Type B pancreatic cell (in vitro differentiated cells): ENCODE measurements at regions not wholly inside any gene's neighbourhood (a gene's known extent, or its start where the extent isn't known, plus 50 kb on each side); places are given as distances from the start of the nearest gene placed in this dataset.

Source experiments
- DNase-seq: peaks from one replicate; pipeline ENCODE4 v3.0.0; 2021; ENCODE audit warnings: mixed read lengths; ENCODE audit not compliant: unreplicated experiment; ENCODE audit errors: extremely low spot score
- H3K27ac Mint-ChIP-seq: 2 replicates; pipeline ENCODE4 v1.8.0; 2021; ENCODE audit warnings: mild to moderate bottlenecking, mixed read lengths
- H3K27me3 Mint-ChIP-seq: 2 replicates; pipeline ENCODE4 v1.8.0; 2021; ENCODE audit warnings: mixed read lengths
- H3K36me3 Mint-ChIP-seq: 2 replicates; pipeline ENCODE4 v1.8.0; 2021; ENCODE audit warnings: mixed read lengths
- H3K4me1 Mint-ChIP-seq: one replicate; pipeline ENCODE4 v1.8.0; 2021; ENCODE audit warnings: mixed read lengths; ENCODE audit not compliant: unreplicated experiment
- H3K4me3 Mint-ChIP-seq: 2 replicates; pipeline ENCODE4 v1.8.0; 2021; ENCODE audit warnings: mild to moderate bottlenecking, mixed read lengths
- H3K9me3 Mint-ChIP-seq: 2 replicates; pipeline ENCODE4 v1.8.0; 2021; ENCODE audit warnings: mixed read lengths
- CTCF ChIP-seq: fragments of 200-600 bp; sonication (generic); conservative IDR thresholded peaks from 2 replicates; pipeline ENCODE4 v1.5.0; 2021; ENCODE audit warnings: antibody characterized with exemption, mild to moderate bottlenecking

GRCh38 chr9:115966660-115967059 lies 186.9 kb upstream of the PAPPA start:
- no peaks in the 10 kb centered on the region for H3K27me3 Mint-ChIP-seq
- H3K27ac Mint-ChIP-seq: no peak overlapping the region
- DNase-seq: no peak
- H3K36me3 Mint-ChIP-seq: no peaks in the 10 kb centered on the region
- peaks cover 3% of the 10 kb centered on the region for H3K9me3 Mint-ChIP-seq
- no peaks in the 10 kb centered on the region for H3K4me1 Mint-ChIP-seq
- no peak overlapping the region for H3K4me3 Mint-ChIP-seq
- TF ChIP-seq CTCF: no peak

GRCh38 chr9:115969096-115969495 lies 184.5 kb upstream of the PAPPA start:
- Mint-ChIP-seq H3K9me3 (no peaks in the 10 kb centered on the region), H3K4me3 (no peak overlapping the region), H3K27me3 (no peaks in the 10 kb centered on the region), H3K27ac (no peak overlapping the region), H3K4me1 (no peaks in the 10 kb centered on the region), H3K36me3 (no peaks in the 10 kb centered on the region)
- no peak for TF ChIP-seq CTCF
- no peak for DNase-seq

GRCh38 chr9:115972362-115972761 lies 181.2 kb upstream of the PAPPA start:
- Mint-ChIP-seq H3K36me3 (no peaks in the 10 kb centered on the region), H3K27me3 (no peaks in the 10 kb centered on the region), H3K4me3 (no peak overlapping the region), H3K4me1 (peaks cover 6% of the 10 kb centered on the region), H3K9me3 (no peaks in the 10 kb centered on the region), H3K27ac (no peak overlapping the region)
- TF ChIP-seq CTCF: no peak
- DNase-seq: no peak

GRCh38 chr9:115972843-115973595 lies 180.6 kb upstream of the PAPPA start:
- H3K27ac Mint-ChIP-seq: no peak overlapping the region
- peaks cover 10% of the 10 kb centered on the region for H3K4me1 Mint-ChIP-seq
- H3K9me3 Mint-ChIP-seq: no peaks in the 10 kb centered on the region
- H3K36me3 Mint-ChIP-seq: no peaks in the 10 kb centered on the region
- TF ChIP-seq CTCF: no peak
- no peak for DNase-seq
- no peak overlapping the region for H3K4me3 Mint-ChIP-seq
- H3K27me3 Mint-ChIP-seq: no peaks in the 10 kb centered on the region

GRCh38 chr9:115976781-115977180 lies 176.8 kb upstream of the PAPPA start:
- TF ChIP-seq CTCF: no peak
- Mint-ChIP-seq H3K4me3 (no peak overlapping the region), H3K4me1 (peaks cover 15% of the 10 kb centered on the region), H3K9me3 (no peaks in the 10 kb centered on the region), H3K27me3 (no peaks in the 10 kb centered on the region), H3K36me3 (no peaks in the 10 kb centered on the region), H3K27ac (no peak overlapping the region)
- DNase-seq: no peak
